Psoas muscle (tissue), 7 donors: ENCODE measurements at regions not wholly inside any gene's neighbourhood (a gene's known extent, or its start where the extent isn't known, plus 50 kb on each side); places are given as distances from the start of the nearest gene placed in this dataset.

Experiments used
- ATAC-seq, 4 donors: fragments of 200-7000 bp; cut with Tn5 transposase; one replicate each; pipeline ENCODE4 v1.9.1; 2020; ENCODE audit warnings: moderate library complexity in 3 of 4, mild to moderate bottlenecking in 2 of 4
- DNase-seq, 2 donors: peaks; one replicate each; pipeline ENCODE4 v3.0.0-alpha.2; 2020
- H3K27ac ChIP-seq: fragments of 200-600 bp; one replicate; pipeline ENCODE4 v1.8.0; 2022
- H3K27me3 ChIP-seq, 3 donors: fragments of 200-600 bp in 1 of 3; one replicate each; pipeline versions ENCODE4 v1.6.1 to v1.8.0; 2013 to 2022; ENCODE audit warnings: low read length in 2 of 3, mild to moderate bottlenecking in 2 of 3, moderate library complexity in 1 of 3; ENCODE audit not compliant: insufficient read depth in 3 of 3
- H3K36me3 ChIP-seq, 2 donors: fragments of 200-600 bp in 1 of 2; one replicate each; pipeline versions ENCODE4 v1.6.1 to v1.8.0; 2013 to 2022; ENCODE audit warnings: low read depth in 1 of 2, mild to moderate bottlenecking in 1 of 2, moderate library complexity in 1 of 2; ENCODE audit not compliant: insufficient read depth in 1 of 2
- H3K4me1 ChIP-seq: fragments of 200-600 bp; one replicate; pipeline ENCODE4 v1.8.0; 2022
- H3K4me3 ChIP-seq: fragments of 200-600 bp; one replicate; pipeline ENCODE4 v1.8.0; 2022; ENCODE audit warnings: mild to moderate bottlenecking
- H3K9me3 ChIP-seq: fragments of 200-600 bp; one replicate; pipeline ENCODE4 v1.8.0; 2022
- CTCF ChIP-seq: fragments of 200-600 bp; IDR thresholded peaks from one replicate; pipeline ENCODE4 v1.8.0; 2022; ENCODE audit warnings: antibody characterized with exemption
- WGBS, 3 donors: extraction: QIAGEN DNeasy Blood & Tissue Kit; methylation state at CpG; one replicate each; pipeline versions ENCODE4 v1.1.6 to v1.1.7; 2013; 5-methylcytosine and 5-hydroxymethylcytosine counted together
- intact Hi-C, 2 donors: fragments of 100-400 bp; cut with DNase I; formaldehyde crosslinking; loops; one replicate each; pipeline versions ENCODE4 v1.11.0 to v1.14.2; 2022
- donor health status: healthy with polysubstance abuse.
- donor health status: DM: no; HTN: no; CAD: no; lungs with moderate emphysema.
- donor health status: Bipolar disorder and iron deficiency.
- donor health status: healthy.
- donor health status: DM: yes; HTN: yes; CAD: no.
- donor health status: DM: no; HTN: no; CAD: no.
- donor health status: DM: yes; HTN: yes; CAD: no.

GRCh38 chr16:13529193-13529982, 390.6 kb upstream of the ERCC4 start:
- H3K4me3 ChIP-seq: no peak overlapping the region
- 56 to 63% (median 59%) methylated on average over 3 of the region's 3 CpGs for WGBS, 3 donors
- TF ChIP-seq CTCF: no peak
- H3K4me1 ChIP-seq: no peaks in the 10 kb centered on the region
- no peak for ATAC-seq
- H3K36me3 ChIP-seq: no peaks in the 10 kb centered on the region
- no peaks in the 10 kb centered on the region for H3K27me3 ChIP-seq
- no peaks in the 10 kb centered on the region for H3K9me3 ChIP-seq
- DNase-seq: no peak
- no peak overlapping the region for H3K27ac ChIP-seq
- intact Hi-C loops: loop anchor here in 1 of 2 donors (10.0 kb wide), 1 partner anchor 65 kb away; no protein-coding TSS in a partner anchor

GRCh38 chr16:13540771-13541170, 379.2 kb upstream of the ERCC4 start:
- H3K4me1 ChIP-seq: no peaks in the 10 kb centered on the region
- ATAC-seq (no peak), DNase-seq (no peak)
- no peaks in the 10 kb centered on the region for H3K27me3 ChIP-seq
- no peaks in the 10 kb centered on the region for H3K36me3 ChIP-seq
- no peak overlapping the region for H3K27ac ChIP-seq
- no peaks in the 10 kb centered on the region for H3K9me3 ChIP-seq
- H3K4me3 ChIP-seq: no peak overlapping the region
- TF ChIP-seq CTCF: no peak
- WGBS, 3 donors: 75 to 82% (median 80%) methylated on average over 4 of the region's 4 CpGs
- intact Hi-C loops: no loop called here

- TF ChIP-seq CTCF: no peak
- 70 to 73% (median 72%) methylated on average over 2 of the region's 2 CpGs for WGBS, 3 donors
- H3K4me1 ChIP-seq: no peaks in the 10 kb centered on the region
- ATAC-seq: no peak
- no peaks in the 10 kb centered on the region for H3K9me3 ChIP-seq
- no peaks in the 10 kb centered on the region for H3K36me3 ChIP-seq
- no peak overlapping the region for H3K4me3 ChIP-seq
- DNase-seq: no peak
- intact Hi-C loops: no loop called here
- no peaks in the 10 kb centered on the region for H3K27me3 ChIP-seq
- no peak overlapping the region for H3K27ac ChIP-seq
Measured at GRCh38 chr16:13542284-13542683, 377.7 kb upstream of the ERCC4 start.

- Histone ChIP-seq H3K4me3 (no peak overlapping the region), H3K36me3 (no peaks in the 10 kb centered on the region), H3K4me1 (no peaks in the 10 kb centered on the region), H3K9me3 (no peaks in the 10 kb centered on the region), H3K27ac (no peak overlapping the region), H3K27me3 (no peaks in the 10 kb centered on the region)
- intact Hi-C loops: no loop called here
- ATAC-seq (no peak), DNase-seq (no peak)
- TF ChIP-seq CTCF: no peak
- WGBS, 3 donors: 50 to 62% (median 54%) methylated on average over 1 of the region's 1 CpG
Measured at GRCh38 chr16:13543850-13544249, 376.1 kb upstream of the ERCC4 start.

GRCh38 chr16:13545271-13545670, 374.7 kb upstream of the ERCC4 start:
- no peak for TF ChIP-seq CTCF
- H3K4me1 ChIP-seq: no peaks in the 10 kb centered on the region
- WGBS, 3 donors: 78 to 80% (median 79%) methylated on average over 2 of the region's 2 CpGs
- H3K36me3 ChIP-seq: no peaks in the 10 kb centered on the region
- H3K9me3 ChIP-seq: no peaks in the 10 kb centered on the region
- no peak overlapping the region for H3K4me3 ChIP-seq
- no peak for ATAC-seq
- DNase-seq: no peak
- intact Hi-C loops: no loop called here
- no peaks in the 10 kb centered on the region for H3K27me3 ChIP-seq
- H3K27ac ChIP-seq: no peak overlapping the region
